Sigmoid colon (tissue), 6 donors: ENCODE measurements at regions not wholly inside any gene's neighbourhood (a gene's known extent, or its start where the extent isn't known, plus 50 kb on each side); places are given as distances from the start of the nearest gene placed in this dataset.

Experiments used
- DNase-seq: peaks from one replicate; pipeline ENCODE4 v3.0.0-alpha.2; 2019
- H3K27ac ChIP-seq, 4 donors: fragments of 200-600 bp; sonication (generic); one replicate each; pipeline ENCODE4 v1.5.1; 2016 to 2019; ENCODE audit warnings: mild to moderate bottlenecking in 1 of 4
- H3K27me3 ChIP-seq, 3 donors: fragments of 200-600 bp; sonication (generic); one replicate each; pipeline ENCODE4 v1.5.1; 2019; ENCODE audit warnings: mild to moderate bottlenecking in 1 of 3
- H3K36me3 ChIP-seq, 4 donors: fragments of 200-600 bp; sonication (generic); one replicate each; pipeline ENCODE4 v1.5.1; 2016 to 2019
- H3K4me1 ChIP-seq, 4 donors: fragments of 200-600 bp; sonication (generic); one replicate each; pipeline ENCODE4 v1.5.1; 2017 to 2019
- H3K4me3 ChIP-seq, 4 donors: fragments of 200-600 bp; sonication (generic); one replicate each; pipeline ENCODE4 v1.5.1; 2017 to 2019; ENCODE audit warnings: mild to moderate bottlenecking in 2 of 4, moderate library complexity in 1 of 4
- H3K9me3 ChIP-seq, 4 donors: fragments of 200-600 bp in 3 of 4; sonication (generic) in 3 of 4; one replicate each; pipeline versions ENCODE4 v1.5.1 to v1.6.1; 2013 to 2019
- CTCF ChIP-seq, 4 experiments: fragments of 450-650 bp in 3 of 4; fragments of 200-600 bp in 1 of 4; IDR thresholded peaks; one replicate each; pipeline ENCODE4 v1.5.1; 2016 to 2019; ENCODE audit warnings: antibody characterized with exemption in 4 of 4, mild to moderate bottlenecking in 3 of 4, moderate library complexity in 2 of 4
- EP300 ChIP-seq, 4 donors: sonication (generic); formaldehyde crosslinking; IDR thresholded peaks; one replicate each; pipeline ENCODE4 v1.6.1; 2017; ENCODE audit warnings: antibody characterized with exemption in 4 of 4
- POLR2A ChIP-seq, 2 donors: fragments of 450-650 bp; IDR thresholded peaks; one replicate each; pipeline ENCODE4 v1.6.1; 2016; ENCODE audit warnings: antibody characterized with exemption in 2 of 2, mild to moderate bottlenecking in 2 of 2, moderate library complexity in 2 of 2
- POLR2AphosphoS5 ChIP-seq, 4 donors: sonication (generic); formaldehyde crosslinking; IDR thresholded peaks; one replicate each; pipeline ENCODE4 v1.6.1; 2017; ENCODE audit warnings: antibody characterized with exemption in 4 of 4
- WGBS, 2 donors: extraction: QIAGEN DNeasy Blood & Tissue Kit; methylation state at CpG; one replicate each; pipeline ENCODE4 v1.1.7; 2013; 5-methylcytosine and 5-hydroxymethylcytosine counted together
- intact Hi-C: fragments of 100-400 bp; cut with DNase I; formaldehyde crosslinking; loops from one replicate; pipeline ENCODE4 v1.15.1; 2023
- donor health status: healthy with polysubstance abuse.
- donor health status: healthy.

- Histone ChIP-seq H3K4me3 (no peak overlapping the region), H3K27me3 (no peaks in the 10 kb centered on the region), H3K4me1 (peaks cover 0 to 26% (median 15%) of the 10 kb centered on the region in 4 donors), H3K36me3 (no peaks in the 10 kb centered on the region), H3K27ac (peak overlapping the region in 1 of 4 donors; percentile 64), H3K9me3 (no peaks in the 10 kb centered on the region)
- TF ChIP-seq CTCF (IDR thresholded peaks at IDR 0.05) (no peak), POLR2A (IDR thresholded peaks at IDR 0.05) (no peak), EP300 (IDR thresholded peaks at IDR 0.05) (no peak), POLR2AphosphoS5 (IDR thresholded peaks at IDR 0.05) (no peak)
- DNase-seq: no peak
- intact Hi-C loops: no loop called here
- WGBS, 2 donors: 68 to 83% methylated on average over 1 of the region's 1 CpG
Measured at GRCh38 chr7:28346256-28346655, 66.1 kb upstream of the CREB5 start.

GRCh38 chr7:28346676-28347363 is 65.5 kb upstream of the CREB5 start:
- Histone ChIP-seq H3K36me3 (no peaks in the 10 kb centered on the region), H3K4me1 (peaks cover 0 to 26% (median 15%) of the 10 kb centered on the region in 4 donors), H3K9me3 (no peaks in the 10 kb centered on the region), H3K4me3 (no peak overlapping the region), H3K27me3 (no peaks in the 10 kb centered on the region), H3K27ac (peak overlapping the region in 2 of 4 donors; percentile 57 to 64)
- no peak for DNase-seq
- WGBS, 2 donors: 82 to 87% methylated on average over 3 of the region's 3 CpGs
- TF ChIP-seq POLR2A (IDR thresholded peaks at IDR 0.05) (no peak), CTCF (IDR thresholded peaks at IDR 0.05) (no peak), POLR2AphosphoS5 (IDR thresholded peaks at IDR 0.05) (no peak), EP300 (IDR thresholded peaks at IDR 0.05) (no peak)
- intact Hi-C loops: no loop called here

GRCh38 chr7:28347475-28348318 is 64.6 kb upstream of the CREB5 start:
- DNase-seq: no peak
- peaks cover 0 to 26% (median 15%) of the 10 kb centered on the region in 4 donors for H3K4me1 ChIP-seq
- H3K27ac ChIP-seq: peak overlapping the region; percentile 48 to 64 (median 56)
- H3K36me3 ChIP-seq: no peaks in the 10 kb centered on the region
- H3K27me3 ChIP-seq: no peaks in the 10 kb centered on the region
- intact Hi-C loops: no loop called here
- 83 to 84% methylated on average over 12 of the region's 12 CpGs for WGBS, 2 donors
- H3K4me3 ChIP-seq: no peak overlapping the region
- TF ChIP-seq EP300 (IDR thresholded peaks at IDR 0.05) (no peak), POLR2AphosphoS5 (IDR thresholded peaks at IDR 0.05) (peak in 1 of 4 donors; percentile 21), POLR2A (IDR thresholded peaks at IDR 0.05) (no peak), CTCF (IDR thresholded peaks at IDR 0.05) (no peak)
- H3K9me3 ChIP-seq: no peaks in the 10 kb centered on the region

GRCh38 chr7:28348636-28349035 is 63.7 kb upstream of the CREB5 start:
- Histone ChIP-seq H3K9me3 (no peaks in the 10 kb centered on the region), H3K27me3 (no peaks in the 10 kb centered on the region), H3K36me3 (no peaks in the 10 kb centered on the region), H3K4me3 (no peak overlapping the region), H3K27ac (peak overlapping the region in 3 of 4 donors; percentile 55 to 64 (median 57)), H3K4me1 (peaks cover 0 to 26% (median 15%) of the 10 kb centered on the region in 4 donors)
- no peak for DNase-seq
- TF ChIP-seq POLR2AphosphoS5 (IDR thresholded peaks at IDR 0.05): no peak
- TF ChIP-seq CTCF (IDR thresholded peaks at IDR 0.05): no peak
- no peak for TF ChIP-seq POLR2A (IDR thresholded peaks at IDR 0.05)
- TF ChIP-seq EP300 (IDR thresholded peaks at IDR 0.05): no peak
- intact Hi-C loops: no loop called here
- 84 to 88% methylated on average over 5 of the region's 5 CpGs for WGBS, 2 donors
